Gastrocnemius medialis (tissue), 4 donors: ENCODE measurements at regions not wholly inside any gene's neighbourhood (a gene's known extent, or its start where the extent isn't known, plus 50 kb on each side); places are given as distances from the start of the nearest gene placed in this dataset.
"Not testable (repeated sequence)": the region's sequence is repeated elsewhere in the genome, so short reads cannot be mapped to it uniquely, and the experiment has no call there.

ENCODE experiments used
- POLR2A ChIP-seq, 2 donors: fragments of 450-650 bp; IDR thresholded peaks; one replicate each; pipeline ENCODE4 v1.6.1; 2017; ENCODE audit warnings: antibody characterized with exemption in 2 of 2, mild to moderate bottlenecking in 2 of 2, moderate library complexity in 2 of 2
- TF ChIP-seq, protein P1 (sequence below), 5 experiments: fragments of 450-650 bp in 3 of 5; fragments of 200-600 bp in 2 of 5; sonication (generic) in 2 of 5; IDR thresholded peaks in 4 of 5; conservative IDR thresholded peaks in 1 of 5; 1 replicate in 4 of 5; 2 replicates in 1 of 5; pipeline ENCODE4 v1.5.1; 2016 to 2019; ENCODE audit warnings: antibody characterized with exemption in 5 of 5, mild to moderate bottlenecking in 3 of 5, moderate library complexity in 3 of 5

- not testable (repeated sequence) for TF ChIP-seq POLR2A (IDR thresholded peaks at IDR 0.05)
- TF ChIP-seq, protein P1, sequence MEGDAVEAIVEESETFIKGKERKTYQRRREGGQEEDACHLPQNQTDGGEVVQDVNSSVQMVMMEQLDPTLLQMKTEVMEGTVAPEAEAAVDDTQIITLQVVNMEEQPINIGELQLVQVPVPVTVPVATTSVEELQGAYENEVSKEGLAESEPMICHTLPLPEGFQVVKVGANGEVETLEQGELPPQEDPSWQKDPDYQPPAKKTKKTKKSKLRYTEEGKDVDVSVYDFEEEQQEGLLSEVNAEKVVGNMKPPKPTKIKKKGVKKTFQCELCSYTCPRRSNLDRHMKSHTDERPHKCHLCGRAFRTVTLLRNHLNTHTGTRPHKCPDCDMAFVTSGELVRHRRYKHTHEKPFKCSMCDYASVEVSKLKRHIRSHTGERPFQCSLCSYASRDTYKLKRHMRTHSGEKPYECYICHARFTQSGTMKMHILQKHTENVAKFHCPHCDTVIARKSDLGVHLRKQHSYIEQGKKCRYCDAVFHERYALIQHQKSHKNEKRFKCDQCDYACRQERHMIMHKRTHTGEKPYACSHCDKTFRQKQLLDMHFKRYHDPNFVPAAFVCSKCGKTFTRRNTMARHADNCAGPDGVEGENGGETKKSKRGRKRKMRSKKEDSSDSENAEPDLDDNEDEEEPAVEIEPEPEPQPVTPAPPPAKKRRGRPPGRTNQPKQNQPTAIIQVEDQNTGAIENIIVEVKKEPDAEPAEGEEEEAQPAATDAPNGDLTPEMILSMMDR (IDR thresholded peaks at IDR 0.05 in 4 of 5, conservative IDR thresholded peaks at IDR 0.05 in 1 of 5): not testable (repeated sequence)
These were observed 844.7 kb downstream of the PLOD2 start for GRCh38 chr3:145316253-145316652.
